ENCODE measurements at regions not wholly inside any gene's neighbourhood (a gene's known extent, or its start where the extent isn't known, plus 50 kb on each side); places are given as distances from the start of the nearest gene placed in this dataset.

DNA sequence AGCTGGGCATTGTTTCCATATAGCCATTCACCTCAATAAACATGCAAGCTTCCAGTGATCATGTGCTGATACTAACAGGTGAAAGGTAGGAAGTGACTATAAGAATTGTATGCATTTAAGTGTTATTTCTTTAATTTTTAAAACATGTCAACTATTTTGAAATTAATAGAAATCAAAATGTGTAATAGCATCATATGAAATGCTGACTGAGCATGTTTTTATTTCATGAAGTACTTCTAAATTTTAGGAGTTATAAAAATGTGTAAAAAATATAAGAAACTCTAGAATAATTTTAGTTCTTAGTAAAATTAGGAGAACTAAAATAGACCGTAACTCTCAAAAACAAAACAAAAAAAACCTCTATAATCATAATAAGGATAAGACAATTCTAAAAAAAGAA lies 229.3 kb upstream of the ARPP21 start:
- TF ChIP-seq, protein P1, sequence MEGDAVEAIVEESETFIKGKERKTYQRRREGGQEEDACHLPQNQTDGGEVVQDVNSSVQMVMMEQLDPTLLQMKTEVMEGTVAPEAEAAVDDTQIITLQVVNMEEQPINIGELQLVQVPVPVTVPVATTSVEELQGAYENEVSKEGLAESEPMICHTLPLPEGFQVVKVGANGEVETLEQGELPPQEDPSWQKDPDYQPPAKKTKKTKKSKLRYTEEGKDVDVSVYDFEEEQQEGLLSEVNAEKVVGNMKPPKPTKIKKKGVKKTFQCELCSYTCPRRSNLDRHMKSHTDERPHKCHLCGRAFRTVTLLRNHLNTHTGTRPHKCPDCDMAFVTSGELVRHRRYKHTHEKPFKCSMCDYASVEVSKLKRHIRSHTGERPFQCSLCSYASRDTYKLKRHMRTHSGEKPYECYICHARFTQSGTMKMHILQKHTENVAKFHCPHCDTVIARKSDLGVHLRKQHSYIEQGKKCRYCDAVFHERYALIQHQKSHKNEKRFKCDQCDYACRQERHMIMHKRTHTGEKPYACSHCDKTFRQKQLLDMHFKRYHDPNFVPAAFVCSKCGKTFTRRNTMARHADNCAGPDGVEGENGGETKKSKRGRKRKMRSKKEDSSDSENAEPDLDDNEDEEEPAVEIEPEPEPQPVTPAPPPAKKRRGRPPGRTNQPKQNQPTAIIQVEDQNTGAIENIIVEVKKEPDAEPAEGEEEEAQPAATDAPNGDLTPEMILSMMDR (IDR thresholded peaks at IDR 0.05; ENCODE audit: low read depth, low read length): no peak
- no peak for TF ChIP-seq EZH2phosphoT487 (IDR thresholded peaks at IDR 0.05; ENCODE audit: low read depth)
- Histone ChIP-seq H3K4me1 (ENCODE audit: low read length) (no peaks in the 10 kb centered on the region), H3K27ac (ENCODE audit: low read length) (no peak overlapping the region), H3K4me3 (ENCODE audit: low read length) (no peak overlapping the region), H3K4me2 (ENCODE audit: low read length) (no peak overlapping the region), H3K9ac (ENCODE audit: low read length) (no peak overlapping the region), H3K36me3 (replicated peaks; ENCODE audit: low read depth, low read length) (no peaks in the 10 kb centered on the region), H2AFZ (ENCODE audit: low read depth, low read length) (no peak overlapping the region), H4K20me1 (ENCODE audit: insufficient read depth, low read length) (no peaks in the 10 kb centered on the region), H3K27me3 (ENCODE audit: low read depth, low read length) (no peaks in the 10 kb centered on the region), H3K79me2 (ENCODE audit: low read length) (no peaks in the 10 kb centered on the region), H3K9me3 (ENCODE audit: insufficient read depth, low read length) (no peaks in the 10 kb centered on the region)

DNA sequence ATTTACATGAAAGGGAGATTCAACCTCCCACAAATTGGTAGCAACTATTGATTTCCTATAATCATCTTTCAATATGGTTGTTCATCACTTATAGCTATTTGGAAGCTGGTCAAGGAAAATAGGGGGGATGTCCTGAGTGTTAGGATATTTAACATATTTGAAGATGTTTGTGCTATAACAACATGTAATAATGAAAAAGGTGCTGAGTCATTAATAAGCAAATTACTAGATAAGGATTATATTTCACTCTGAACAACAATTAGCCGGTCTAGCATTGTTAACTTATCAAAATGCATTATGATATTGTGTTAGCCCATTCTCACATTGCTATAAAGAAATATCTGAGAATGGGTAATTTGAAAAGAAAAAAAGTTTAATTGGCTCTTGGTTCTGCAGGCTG lies 225.8 kb upstream of the ARPP21 start:
- no peaks in the 10 kb centered on the region for H3K79me2 ChIP-seq (ENCODE audit: low read length)
- no peak overlapping the region for H3K9ac ChIP-seq (ENCODE audit: low read length)
- no peaks in the 10 kb centered on the region for H3K36me3 ChIP-seq (replicated peaks; ENCODE audit: low read depth, low read length)
- no peaks in the 10 kb centered on the region for H4K20me1 ChIP-seq (ENCODE audit: insufficient read depth, low read length)
- no peak overlapping the region for H2AFZ ChIP-seq (ENCODE audit: low read depth, low read length)
- no peak overlapping the region for H3K4me2 ChIP-seq (ENCODE audit: low read length)
- no peak for TF ChIP-seq EZH2phosphoT487 (IDR thresholded peaks at IDR 0.05; ENCODE audit: low read depth)
- TF ChIP-seq, protein P1 (IDR thresholded peaks at IDR 0.05; ENCODE audit: low read depth, low read length): no peak
- no peak overlapping the region for H3K4me3 ChIP-seq (ENCODE audit: low read length)
- H3K27me3 ChIP-seq (ENCODE audit: low read depth, low read length): no peaks in the 10 kb centered on the region
- no peaks in the 10 kb centered on the region for H3K9me3 ChIP-seq (ENCODE audit: insufficient read depth, low read length)
- no peak overlapping the region for H3K27ac ChIP-seq (ENCODE audit: low read length)
- no peaks in the 10 kb centered on the region for H3K4me1 ChIP-seq (ENCODE audit: low read length)

DNA sequence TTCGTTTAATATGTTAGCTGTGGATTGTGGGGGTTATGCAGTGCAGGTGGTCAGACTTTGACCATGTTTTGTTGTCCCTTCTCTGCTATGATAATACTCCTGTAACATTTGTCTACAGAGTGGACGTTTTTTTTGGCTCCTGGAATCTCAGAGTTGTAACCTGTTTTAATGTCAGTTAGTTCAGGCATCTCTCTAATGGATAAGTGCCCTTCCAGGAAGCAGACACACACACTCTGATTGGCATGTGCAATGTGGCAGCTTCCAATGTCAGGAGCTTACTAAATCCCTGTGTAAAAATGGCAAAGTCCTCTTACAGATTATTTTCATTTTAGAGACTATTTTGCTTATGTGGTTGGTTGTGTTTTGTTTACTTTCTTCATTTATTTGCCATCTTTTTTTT lies 222.2 kb upstream of the ARPP21 start:
- Histone ChIP-seq H3K9ac (ENCODE audit: low read length) (no peak overlapping the region), H3K9me3 (ENCODE audit: insufficient read depth, low read length) (no peaks in the 10 kb centered on the region), H4K20me1 (ENCODE audit: insufficient read depth, low read length) (no peaks in the 10 kb centered on the region), H2AFZ (ENCODE audit: low read depth, low read length) (no peak overlapping the region), H3K36me3 (replicated peaks; ENCODE audit: low read depth, low read length) (no peaks in the 10 kb centered on the region), H3K4me3 (ENCODE audit: low read length) (no peak overlapping the region), H3K4me1 (ENCODE audit: low read length) (no peaks in the 10 kb centered on the region), H3K4me2 (ENCODE audit: low read length) (no peak overlapping the region), H3K27me3 (ENCODE audit: low read depth, low read length) (no peaks in the 10 kb centered on the region), H3K27ac (ENCODE audit: low read length) (no peak overlapping the region), H3K79me2 (ENCODE audit: low read length) (no peaks in the 10 kb centered on the region)
- TF ChIP-seq, protein P1 (IDR thresholded peaks at IDR 0.05; ENCODE audit: low read depth, low read length): no peak
- no peak for TF ChIP-seq EZH2phosphoT487 (IDR thresholded peaks at IDR 0.05; ENCODE audit: low read depth)

DNA sequence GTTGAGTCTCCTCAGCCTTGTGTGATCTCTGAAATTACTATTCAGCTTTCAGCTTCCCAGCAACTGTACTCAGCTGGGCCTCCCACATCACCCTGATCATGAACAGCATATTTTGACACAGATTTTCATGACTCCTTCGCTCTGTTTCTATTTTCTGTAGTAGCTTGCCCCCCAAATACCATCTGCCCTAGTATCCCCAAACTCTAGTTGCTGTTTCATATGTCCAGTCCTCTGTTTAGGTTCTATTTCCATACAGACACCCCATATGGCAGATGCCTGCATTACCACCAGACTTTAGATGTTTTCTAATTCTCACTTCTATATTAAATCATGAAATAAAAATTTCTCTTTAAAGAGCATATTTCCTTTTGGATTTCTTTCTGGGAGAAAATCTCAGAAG lies 217.2 kb upstream of the ARPP21 start:
- Histone ChIP-seq H3K4me2 (ENCODE audit: low read length) (no peak overlapping the region), H4K20me1 (ENCODE audit: insufficient read depth, low read length) (no peaks in the 10 kb centered on the region), H3K36me3 (replicated peaks; ENCODE audit: low read depth, low read length) (no peaks in the 10 kb centered on the region), H3K79me2 (ENCODE audit: low read length) (no peaks in the 10 kb centered on the region), H3K9ac (ENCODE audit: low read length) (no peak overlapping the region), H3K9me3 (ENCODE audit: insufficient read depth, low read length) (no peaks in the 10 kb centered on the region), H3K4me3 (ENCODE audit: low read length) (no peak overlapping the region), H3K4me1 (ENCODE audit: low read length) (no peaks in the 10 kb centered on the region), H3K27ac (ENCODE audit: low read length) (no peak overlapping the region), H3K27me3 (ENCODE audit: low read depth, low read length) (no peaks in the 10 kb centered on the region), H2AFZ (ENCODE audit: low read depth, low read length) (no peak overlapping the region)
- TF ChIP-seq EZH2phosphoT487 (IDR thresholded peaks at IDR 0.05; ENCODE audit: low read depth): no peak
- TF ChIP-seq, protein P1 (IDR thresholded peaks at IDR 0.05; ENCODE audit: low read depth, low read length): no peak
